WTC11 (cell line): ENCODE measurements at regions not wholly inside any gene's neighbourhood (a gene's known extent, or its start where the extent isn't known, plus 50 kb on each side); places are given as distances from the start of the nearest gene placed in this dataset.

Source experiments
- ATAC-seq: fragments of 200-7000 bp; cut with Tn5 transposase; 2 replicates; pipeline ENCODE4 v1.10.0; 2021; ENCODE audit warnings: mild to moderate bottlenecking, moderate library complexity
- CTCF ChIA-PET: fragments of 300-600 bp; sonication (Branson Sonifier 250); formaldehyde crosslinking; loops from one replicate; lab custom pipeline; 2021; ENCODE audit warnings: antibody characterized with exemption; lab: Charles Lee
- POLR2A ChIA-PET: fragments of 350-600 bp; sonication (Branson Sonifier 250); formaldehyde crosslinking; loops from one replicate; lab custom pipeline; 2021; ENCODE audit warnings: antibody characterized with exemption; lab: Charles Lee
- DNase-seq: peaks from one replicate; pipeline ENCODE4 v3.0.0; 2021; ENCODE audit warnings: low spot score
- H3K27ac Mint-ChIP-seq: 2 replicates; pipeline ENCODE4 v1.8.0; 2021; ENCODE audit warnings: mixed read lengths
- H3K27me3 Mint-ChIP-seq: 2 replicates; pipeline ENCODE4 v1.8.0; 2021; ENCODE audit warnings: low read depth, mild to moderate bottlenecking, moderate library complexity, mixed read lengths
- H3K36me3 Mint-ChIP-seq: 2 replicates; pipeline ENCODE4 v1.8.0; 2021; ENCODE audit warnings: mixed read lengths
- H3K4me1 Mint-ChIP-seq: 2 replicates; pipeline ENCODE4 v1.8.0; 2022; ENCODE audit warnings: mixed read lengths
- H3K4me3 Mint-ChIP-seq: 2 replicates; pipeline ENCODE4 v1.8.0; 2021; ENCODE audit warnings: mild to moderate bottlenecking, moderate library complexity, mixed read lengths
- H3K9me3 Mint-ChIP-seq: 2 replicates; pipeline ENCODE4 v1.8.0; 2021; ENCODE audit warnings: mixed read lengths
- AFF4 ChIP-seq: sonication (generic); formaldehyde crosslinking; IDR thresholded peaks from 2 replicates; pipeline ENCODE4 v1.8.1; 2023; ENCODE audit warnings: mild to moderate bottlenecking, missing genetic modification reagents, borderline replicate concordance
- EMX1 ChIP-seq: fragments of 250-450 bp; sonication (Bioruptor Pico); IDR thresholded peaks from 2 replicates; pipeline ENCODE4 v1.8.0; 2021; ENCODE audit warnings: mild to moderate bottlenecking
- FOXP1 ChIP-seq: sonication (generic); formaldehyde crosslinking; IDR thresholded peaks from 2 replicates; pipeline ENCODE4 v1.8.0; 2022; ENCODE audit warnings: missing genetic modification reagents, mild to moderate bottlenecking, moderate library complexity, borderline replicate concordance
- GRHL2 ChIP-seq: fragments of 250-450 bp; sonication (Bioruptor Pico); IDR thresholded peaks from 2 replicates; pipeline ENCODE4 v1.8.0; 2022; ENCODE audit warnings: mild to moderate bottlenecking, moderate library complexity; ENCODE audit not compliant: insufficient replicate concordance, severe bottlenecking
- HMGXB4 ChIP-seq: sonication (generic); formaldehyde crosslinking; IDR thresholded peaks from 2 replicates; pipeline ENCODE4 v1.8.1; 2023; ENCODE audit warnings: mild to moderate bottlenecking, moderate library complexity, missing genetic modification reagents
- IRF1 ChIP-seq: sonication (generic); formaldehyde crosslinking; IDR thresholded peaks from 2 replicates; pipeline ENCODE4 v1.8.0; 2023; ENCODE audit warnings: missing genetic modification reagents
- JAZF1 ChIP-seq: fragments of 250-450 bp; sonication (Bioruptor Pico); IDR thresholded peaks from 2 replicates; pipeline ENCODE4 v1.9.0; 2021; ENCODE audit warnings: moderate library complexity, mild to moderate bottlenecking, inconsistent platforms
- NFATC4 ChIP-seq: fragments of 250-450 bp; sonication (Bioruptor Pico); IDR thresholded peaks from 2 replicates; pipeline ENCODE4 v1.9.0; 2021; ENCODE audit warnings: mild to moderate bottlenecking
- NR2C2 ChIP-seq: sonication (generic); formaldehyde crosslinking; IDR thresholded peaks from 2 replicates; pipeline ENCODE4 v1.8.0; 2022; ENCODE audit warnings: mild to moderate bottlenecking, missing genetic modification reagents
- NR3C1 ChIP-seq: sonication (generic); formaldehyde crosslinking; conservative IDR thresholded peaks from 2 replicates; pipeline ENCODE4 v1.8.1; 2023; ENCODE audit warnings: low read depth, mild to moderate bottlenecking, missing genetic modification reagents
- ZNF121 ChIP-seq: sonication (generic); formaldehyde crosslinking; IDR thresholded peaks from 2 replicates; pipeline ENCODE4 v1.8.0; 2023; ENCODE audit warnings: missing genetic modification reagents
- ZNF232 ChIP-seq: sonication (generic); formaldehyde crosslinking; IDR thresholded peaks from 2 replicates; pipeline ENCODE4 v1.8.0; 2022; ENCODE audit warnings: mild to moderate bottlenecking, missing genetic modification reagents
- ZNF263 ChIP-seq: sonication (generic); formaldehyde crosslinking; IDR thresholded peaks from 2 replicates; pipeline ENCODE4 v1.8.1; 2022; ENCODE audit warnings: low read depth, mild to moderate bottlenecking, moderate library complexity, missing genetic modification reagents
- ZNF532 ChIP-seq: fragments of 250-450 bp; sonication (Bioruptor Pico); IDR thresholded peaks from 2 replicates; pipeline ENCODE4 v1.9.0; 2021; ENCODE audit warnings: mild to moderate bottlenecking, borderline replicate concordance

GRCh38 chr13:109918179-109918711, 131.9 kb upstream of the IRS2 start (continued):
- TF ChIP-seq NR2C2 (CRISPR knock-in tag) (no peak), EMX1 (CRISPR knock-in tag) (no peak)

- Mint-ChIP-seq H3K4me1 (no peaks in the 10 kb centered on the region), H3K27me3 (no peaks in the 10 kb centered on the region), H3K9me3 (no peaks in the 10 kb centered on the region), H3K36me3 (no peaks in the 10 kb centered on the region), H3K4me3 (no peak overlapping the region), H3K27ac (no peak overlapping the region)
- DNase-seq (no peak), ATAC-seq (no peak)
- POLR2A ChIA-PET: no interaction called here
- CTCF ChIA-PET: no interaction called here
- no peak for TF ChIP-seq NR2C2 (CRISPR knock-in tag)
- TF ChIP-seq GRHL2 (CRISPR knock-in tag): no peak
- no peak for TF ChIP-seq JAZF1 (CRISPR knock-in tag)
- no peak for TF ChIP-seq NR3C1
- no peak for TF ChIP-seq FOXP1 (CRISPR knock-in tag)
- TF ChIP-seq IRF1: no peak
- TF ChIP-seq HMGXB4 (CRISPR knock-in tag): no peak
- no peak for TF ChIP-seq ZNF232 (CRISPR knock-in tag)
- TF ChIP-seq AFF4: no peak
- TF ChIP-seq ZNF263: no peak
- TF ChIP-seq NFATC4 (CRISPR knock-in tag): no peak
- TF ChIP-seq ZNF532 (CRISPR knock-in tag): no peak
- no peak for TF ChIP-seq ZNF121 (CRISPR knock-in tag)
These were observed 131.0 kb upstream of the IRS2 start for GRCh38 chr13:109917422-109917821.
